Aorta (tissue), 5 donors: ENCODE measurements at regions not wholly inside any gene's neighbourhood (a gene's known extent, or its start where the extent isn't known, plus 50 kb on each side); places are given as distances from the start of the nearest gene placed in this dataset.

Experiments
- ATAC-seq: fragments of 200-7000 bp; cut with Tn5 transposase; one replicate; pipeline ENCODE4 v1.9.1; 2022; ENCODE audit warnings: moderate library complexity; ENCODE audit not compliant: low FRiP score
- DNase-seq, 2 donors: peaks; one replicate each; pipeline ENCODE4 v3.0.0-alpha.2; 2020
- H3K27ac ChIP-seq, 2 donors: one replicate each; pipeline ENCODE4 v1.5.1; 2013; ENCODE audit warnings: low read length in 2 of 2, mild to moderate bottlenecking in 2 of 2, moderate library complexity in 2 of 2, control low read depth in 1 of 2, inconsistent platforms in 1 of 2, low read depth in 1 of 2
- H3K27me3 ChIP-seq, 2 donors: one replicate each; pipeline ENCODE4 v1.6.1; 2013; ENCODE audit warnings: control low read depth in 1 of 2, low read length in 1 of 2, mild to moderate bottlenecking in 1 of 2, moderate library complexity in 1 of 2; ENCODE audit not compliant: insufficient read depth in 2 of 2, control insufficient read depth in 1 of 2
- H3K36me3 ChIP-seq, 2 donors: one replicate each; pipeline ENCODE4 v1.6.1; 2013; ENCODE audit warnings: control low read depth in 1 of 2, low read length in 1 of 2, mild to moderate bottlenecking in 1 of 2; ENCODE audit not compliant: insufficient read depth in 2 of 2, control insufficient read depth in 1 of 2
- H3K4me1 ChIP-seq, 2 donors: one replicate each; pipeline ENCODE4 v1.6.1; 2013; ENCODE audit warnings: low read length in 2 of 2, control low read depth in 1 of 2, mild to moderate bottlenecking in 1 of 2, moderate library complexity in 1 of 2; ENCODE audit not compliant: insufficient read depth in 2 of 2, control insufficient read depth in 1 of 2
- H3K4me3 ChIP-seq, 2 donors: one replicate each; pipeline ENCODE4 v1.5.1; 2013; ENCODE audit warnings: low read length in 2 of 2, control low read depth in 1 of 2, mild to moderate bottlenecking in 1 of 2
- H3K9me3 ChIP-seq: one replicate; pipeline ENCODE4 v1.6.1; 2013; ENCODE audit warnings: mild to moderate bottlenecking, low read length; ENCODE audit not compliant: control insufficient read depth
- WGBS, 2 donors: extraction: QIAGEN DNeasy Blood & Tissue Kit; methylation state at CpG; one replicate each; pipeline ENCODE4 v1.1.7; 2013; 5-methylcytosine and 5-hydroxymethylcytosine counted together
- intact Hi-C, 2 donors: fragments of 100-400 bp; cut with DNase I; formaldehyde crosslinking; loops; one replicate each; pipeline versions ENCODE4 v1.14.2 to v1.15.0; 2022
- donor health status: healthy with polysubstance abuse.
- donor health status: Bipolar disorder and iron deficiency.
- donor health status: DM: no; HTN: no; CAD: no.
- donor health status: DM: no; HTN: no; CAD: no.
- donor health status: DM: yes; HTN: yes; CAD: no.

DNA sequence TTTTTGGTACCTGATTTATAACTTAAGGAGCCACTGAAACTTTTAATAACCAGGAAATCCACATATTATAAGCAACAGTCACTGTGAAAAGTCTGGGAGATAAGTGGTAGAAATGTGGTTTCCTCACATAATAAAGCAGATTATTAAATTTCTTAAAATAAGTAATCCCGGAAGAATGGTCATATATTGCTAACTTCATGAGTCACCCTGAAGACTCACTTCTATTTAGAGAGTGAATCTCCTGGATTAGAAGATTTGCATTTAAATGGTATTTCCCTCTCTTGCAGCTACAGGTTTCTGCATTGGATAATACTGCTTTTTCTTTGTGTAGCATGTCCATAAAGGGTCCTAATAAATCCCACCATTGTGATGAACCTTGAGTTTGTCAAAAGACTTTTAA lies 1286.8 kb upstream of the CDH8 start:
- WGBS, 2 donors = 70 to 82% methylated on average over 1 of the region's 1 CpG
- H3K27ac ChIP-seq = no peak overlapping the region
- no peak for ATAC-seq

DNA sequence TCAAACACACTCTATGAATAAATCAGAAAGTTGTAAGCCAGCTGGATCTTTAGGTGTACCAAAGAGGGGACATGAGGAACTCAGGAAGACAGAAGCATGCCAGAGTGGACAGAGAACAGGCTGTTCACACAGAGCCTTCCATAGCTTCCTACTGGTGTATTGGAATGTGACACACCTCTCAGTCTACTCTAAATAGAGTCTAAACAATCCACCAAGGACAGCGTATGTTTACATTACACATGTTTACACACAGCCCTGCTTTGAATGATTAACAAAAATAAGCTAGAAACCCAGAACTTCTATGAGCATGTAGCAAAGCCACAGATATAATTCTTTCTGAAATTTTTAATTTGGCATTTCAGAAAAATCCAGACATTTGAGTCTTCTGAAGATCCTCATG lies 1279.0 kb upstream of the CDH8 start:
- no peaks in the 10 kb centered on the region for H3K4me1 ChIP-seq
- no peaks in the 10 kb centered on the region for H3K9me3 ChIP-seq
- no peaks in the 10 kb centered on the region for H3K36me3 ChIP-seq
- H3K27ac ChIP-seq = no peak overlapping the region
- DNase-seq = no peak
- 60 to 64% methylated on average over 1 of the region's 1 CpG for WGBS, 2 donors
- intact Hi-C loops = no loop called here
- no peak for ATAC-seq
- no peaks in the 10 kb centered on the region for H3K27me3 ChIP-seq
- no peak overlapping the region for H3K4me3 ChIP-seq

More for the DNA sequence above, 1286.8 kb upstream of the CDH8 start:
- Histone ChIP-seq H3K4me3 (no peak overlapping the region), H3K9me3 (no peaks in the 10 kb centered on the region), H3K36me3 (no peaks in the 10 kb centered on the region), H3K4me1 (peaks cover 0 to 1% of the 10 kb centered on the region in 2 donors), H3K27me3 (no peaks in the 10 kb centered on the region)
- intact Hi-C loops = no loop called here
- no peak for DNase-seq

DNA sequence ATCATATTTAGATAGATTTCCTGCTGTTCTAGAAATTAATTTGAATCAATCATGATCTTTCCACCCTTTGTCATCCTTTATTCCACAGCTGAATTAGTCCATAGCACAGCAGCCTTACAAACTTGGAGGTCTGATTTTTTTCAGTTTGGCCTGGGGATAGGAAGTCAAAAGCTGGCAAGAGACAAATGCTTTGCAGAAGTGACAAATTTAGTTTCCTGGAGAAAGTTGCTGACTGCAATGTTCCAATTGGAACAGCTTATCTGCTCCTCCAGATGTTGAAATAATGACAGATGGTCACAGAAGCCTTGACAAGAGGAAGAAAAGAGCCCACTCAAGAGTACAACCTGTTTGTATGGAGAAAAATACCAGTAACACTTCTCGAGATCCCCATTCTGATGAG lies 1276.1 kb upstream of the CDH8 start:
- H3K4me3 ChIP-seq = no peak overlapping the region
- H3K27me3 ChIP-seq = no peaks in the 10 kb centered on the region
- H3K36me3 ChIP-seq = no peaks in the 10 kb centered on the region
- no peaks in the 10 kb centered on the region for H3K4me1 ChIP-seq
- no peak overlapping the region for H3K27ac ChIP-seq
- no peak for DNase-seq
- WGBS, 2 donors = 8 to 27% methylated on average over 1 of the region's 1 CpG
- ATAC-seq = no peak
- intact Hi-C loops = no loop called here
- H3K9me3 ChIP-seq = no peaks in the 10 kb centered on the region

DNA sequence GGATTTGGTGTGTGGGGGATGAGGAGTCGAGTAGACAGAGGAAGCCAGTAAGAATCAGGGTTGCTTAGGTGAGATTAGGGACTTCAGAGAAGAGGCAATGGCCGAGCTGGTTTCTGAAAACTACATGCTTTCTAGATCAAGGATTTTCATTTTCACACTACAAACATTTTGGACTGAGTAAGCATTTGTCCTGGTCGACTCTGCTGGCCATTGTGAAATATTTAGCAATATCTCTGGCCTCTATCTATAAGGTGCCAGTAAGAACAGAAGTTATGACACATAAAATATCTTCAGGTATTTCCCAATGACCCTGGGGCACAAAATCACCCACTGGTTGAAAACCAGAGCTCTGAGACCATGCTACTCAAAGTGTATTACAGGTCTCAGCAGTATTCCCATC lies 1275.1 kb upstream of the CDH8 start:
- 66 to 72% methylated on average over 3 of the region's 3 CpGs for WGBS, 2 donors
- Histone ChIP-seq H3K27ac (no peak overlapping the region), H3K9me3 (no peaks in the 10 kb centered on the region), H3K4me3 (no peak overlapping the region), H3K36me3 (no peaks in the 10 kb centered on the region), H3K4me1 (no peaks in the 10 kb centered on the region), H3K27me3 (no peaks in the 10 kb centered on the region)
- intact Hi-C loops = no loop called here
- no peak for DNase-seq
- ATAC-seq = no peak

DNA sequence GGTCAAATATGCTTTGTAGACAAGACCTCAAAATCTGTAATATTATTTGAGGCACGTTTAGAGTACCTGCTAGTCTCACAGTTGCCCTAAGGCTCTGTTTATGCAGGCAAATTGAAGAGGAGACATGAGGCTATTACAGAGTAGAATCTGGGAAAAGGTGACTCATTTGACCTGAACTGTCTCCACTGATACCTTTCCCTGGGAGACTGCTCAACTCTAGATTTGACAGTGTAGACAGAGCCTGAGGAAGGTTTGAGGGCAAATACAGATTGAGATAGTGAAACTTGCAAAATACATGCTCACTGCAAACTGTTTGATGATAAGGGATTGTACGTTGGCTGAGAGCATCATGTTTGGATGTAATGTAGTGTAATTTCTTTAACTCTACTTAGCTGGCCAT lies 1266.6 kb upstream of the CDH8 start:
- 43 to 54% methylated on average over 2 of the region's 2 CpGs for WGBS, 2 donors
- Histone ChIP-seq H3K4me3 (no peak overlapping the region), H3K4me1 (no peaks in the 10 kb centered on the region), H3K9me3 (no peaks in the 10 kb centered on the region), H3K27ac (no peak overlapping the region), H3K27me3 (no peaks in the 10 kb centered on the region), H3K36me3 (no peaks in the 10 kb centered on the region)
- DNase-seq (no peak), ATAC-seq (no peak)
- intact Hi-C loops = no loop called here

DNA sequence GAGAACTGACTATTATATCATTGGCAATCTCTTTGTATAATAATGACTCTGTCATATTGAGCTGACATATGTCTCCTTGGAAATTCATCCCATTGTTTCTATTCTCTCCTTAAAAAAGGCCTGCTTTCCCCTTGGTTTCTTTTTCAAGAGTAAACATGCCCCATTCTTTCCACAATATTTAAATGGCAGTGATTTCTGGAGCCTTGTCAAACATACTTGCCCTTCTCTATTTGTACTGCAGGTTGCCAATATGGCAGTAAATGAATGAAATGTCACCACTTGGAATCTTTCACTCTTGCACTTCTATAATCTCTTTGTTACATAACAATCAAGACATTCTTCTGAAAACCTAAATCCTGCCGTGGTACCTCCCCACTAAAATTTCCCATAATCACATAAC lies 1265.1 kb upstream of the CDH8 start:
- H3K4me3 ChIP-seq = no peak overlapping the region
- no peak for ATAC-seq
- no peaks in the 10 kb centered on the region for H3K36me3 ChIP-seq
- H3K9me3 ChIP-seq = no peaks in the 10 kb centered on the region
- DNase-seq = no peak
- 14 to 37% methylated on average over 1 of the region's 1 CpG for WGBS, 2 donors
- H3K27ac ChIP-seq = no peak overlapping the region
- intact Hi-C loops = no loop called here
- no peaks in the 10 kb centered on the region for H3K27me3 ChIP-seq
- H3K4me1 ChIP-seq = no peaks in the 10 kb centered on the region

DNA sequence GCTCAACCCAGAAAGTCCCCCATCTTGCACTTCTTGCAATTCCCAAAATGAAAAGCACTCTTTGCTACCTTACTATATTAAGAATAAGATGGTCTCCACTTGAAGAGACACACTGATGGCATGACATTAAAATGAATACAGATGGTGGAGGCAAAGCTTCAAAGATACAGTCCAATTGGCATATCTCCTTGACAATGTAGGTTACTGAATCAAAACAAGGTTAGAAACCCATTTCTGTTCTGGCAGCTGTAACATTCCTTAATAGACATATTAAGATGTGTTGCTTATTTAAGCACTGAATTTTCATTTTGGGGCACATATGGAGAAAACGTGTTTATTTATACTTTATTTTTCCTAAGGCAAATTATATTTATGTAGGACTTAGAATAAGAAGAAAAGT lies 1262.8 kb upstream of the CDH8 start:
- intact Hi-C loops = no loop called here
- no peaks in the 10 kb centered on the region for H3K4me1 ChIP-seq
- 57 to 62% methylated on average over 1 of the region's 1 CpG for WGBS, 2 donors
- H3K27ac ChIP-seq = no peak overlapping the region
- no peaks in the 10 kb centered on the region for H3K27me3 ChIP-seq
- H3K4me3 ChIP-seq = no peak overlapping the region
- no peaks in the 10 kb centered on the region for H3K9me3 ChIP-seq
- no peaks in the 10 kb centered on the region for H3K36me3 ChIP-seq
- no peak for ATAC-seq
- no peak for DNase-seq

DNA sequence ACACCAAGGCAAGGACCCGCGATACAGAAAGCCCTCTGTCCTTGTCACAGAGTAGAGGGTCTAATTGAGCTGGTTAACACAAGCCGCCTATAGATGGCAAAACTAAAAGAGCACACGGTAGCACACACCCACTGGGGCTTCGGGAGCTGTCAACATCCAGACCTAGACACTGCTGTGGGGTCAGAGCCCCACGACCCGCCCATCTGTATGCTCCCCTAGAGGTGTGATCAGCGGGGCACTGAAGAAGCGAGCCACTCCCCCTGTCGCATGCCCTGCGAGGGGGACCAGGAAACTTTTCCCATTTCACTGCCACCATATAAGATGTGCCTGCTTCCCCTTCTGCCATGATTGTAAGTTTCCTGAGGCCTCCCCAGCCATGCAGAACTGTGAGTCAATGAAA lies 1255.8 kb upstream of the CDH8 start:
- Histone ChIP-seq H3K36me3 (no peaks in the 10 kb centered on the region), H3K4me1 (peaks cover 0 to 1% of the 10 kb centered on the region in 2 donors), H3K27ac (no peak overlapping the region), H3K9me3 (no peaks in the 10 kb centered on the region), H3K27me3 (no peaks in the 10 kb centered on the region), H3K4me3 (no peak overlapping the region)
- ATAC-seq = no peak
- intact Hi-C loops = no loop called here
- 92 to 93% methylated on average over 11 of the region's 11 CpGs for WGBS, 2 donors
- no peak for DNase-seq

DNA sequence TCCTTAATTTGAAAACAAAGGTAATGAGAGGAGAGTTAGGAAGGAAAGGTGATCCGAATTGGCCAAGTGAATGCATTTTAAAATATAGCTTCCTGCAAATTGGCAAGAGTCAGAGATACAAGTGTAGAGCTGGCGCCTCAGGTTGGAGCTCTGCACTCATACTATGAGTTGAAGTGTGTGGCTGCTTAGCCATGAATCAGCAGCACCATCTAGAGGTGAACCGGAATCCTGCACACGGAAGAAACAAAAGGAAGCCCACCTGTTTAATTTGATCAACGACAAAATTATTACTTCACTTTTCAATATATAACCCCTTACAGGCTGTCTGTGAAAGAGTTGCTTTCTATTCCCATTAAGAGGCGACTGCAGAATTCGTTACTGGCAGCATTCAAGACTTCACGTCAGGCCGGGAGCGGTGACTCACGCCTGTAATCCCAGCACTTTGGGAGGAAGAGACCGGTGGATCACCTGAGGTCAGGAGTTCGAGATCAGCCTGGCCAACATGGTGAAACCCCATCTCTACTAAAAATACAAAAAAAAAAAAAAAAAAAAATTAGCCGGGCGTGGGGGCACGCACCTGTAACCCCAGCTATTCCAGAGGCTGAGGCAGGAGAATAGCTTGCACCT lies 1253.7 kb upstream of the CDH8 start:
- no peaks in the 10 kb centered on the region for H3K27me3 ChIP-seq
- peaks cover 0 to 1% of the 10 kb centered on the region in 2 donors for H3K4me1 ChIP-seq
- ATAC-seq (no peak), DNase-seq (no peak)
- intact Hi-C loops = no loop called here
- no peak overlapping the region for H3K27ac ChIP-seq
- H3K4me3 ChIP-seq = no peak overlapping the region
- no peaks in the 10 kb centered on the region for H3K9me3 ChIP-seq
- no peaks in the 10 kb centered on the region for H3K36me3 ChIP-seq
- 43 to 45% methylated on average over 16 of the region's 16 CpGs for WGBS, 2 donors
